Heart right ventricle (tissue), 16 donors: ENCODE measurements at regions not wholly inside any gene's neighbourhood (a gene's known extent, or its start where the extent isn't known, plus 50 kb on each side); places are given as distances from the start of the nearest gene placed in this dataset.

ENCODE experiments used
- ATAC-seq, 8 donors: fragments of 200-7000 bp; cut with Tn5 transposase; one replicate each; pipeline ENCODE4 v1.9.1; 2020; ENCODE audit warnings: mild to moderate bottlenecking in 8 of 8, moderate library complexity in 8 of 8, moderate number of reproducible peaks in 1 of 8
- DNase-seq, 2 donors: peaks; one replicate each; pipeline ENCODE4 v3.0.0-alpha.2; 2020
- H3K27ac ChIP-seq, 10 donors: fragments of 200-600 bp; sonication (generic) in 2 of 10; one replicate each; pipeline versions ENCODE4 v1.5.0 to v1.8.0; 2020 to 2022; ENCODE audit warnings: mild to moderate bottlenecking in 3 of 10
- H3K27me3 ChIP-seq, 7 donors: fragments of 200-600 bp; one replicate each; pipeline ENCODE4 v1.8.0; 2021 to 2022; ENCODE audit warnings: mild to moderate bottlenecking in 2 of 7
- H3K36me3 ChIP-seq, 9 donors: fragments of 200-600 bp; sonication (generic) in 1 of 9; one replicate each; pipeline versions ENCODE4 v1.5.0 to v1.8.0; 2020 to 2022; ENCODE audit warnings: mild to moderate bottlenecking in 2 of 9
- H3K4me1 ChIP-seq, 9 donors: fragments of 200-600 bp; sonication (generic) in 1 of 9; one replicate each; pipeline versions ENCODE4 v1.5.0 to v1.8.0; 2020 to 2022; ENCODE audit warnings: mild to moderate bottlenecking in 4 of 9
- H3K4me3 ChIP-seq, 10 donors: fragments of 200-600 bp; sonication (generic) in 2 of 10; one replicate each; pipeline versions ENCODE4 v1.5.0 to v1.8.0; 2020 to 2022; ENCODE audit warnings: mild to moderate bottlenecking in 7 of 10, moderate library complexity in 2 of 10
- H3K9me3 ChIP-seq, 11 donors: fragments of 200-600 bp in 10 of 11; sonication (generic) in 2 of 11; one replicate each; pipeline versions ENCODE4 v1.5.0 to v1.8.0; 2013 to 2022; ENCODE audit warnings: mild to moderate bottlenecking in 2 of 11, control low read depth in 1 of 11, moderate library complexity in 1 of 11
- WGBS, 2 donors: extraction: QIAGEN DNeasy Blood & Tissue Kit; methylation state at CpG; one replicate each; pipeline ENCODE4 v1.1.7; 2013; ENCODE audit warnings: inconsistent platforms in 1 of 2; 5-methylcytosine and 5-hydroxymethylcytosine counted together
- intact Hi-C, 10 donors: fragments of 100-400 bp; cut with DNase I; formaldehyde crosslinking; loops; one replicate each; pipeline versions ENCODE4 v1.11.1 to v1.14.2; 2022
- TF ChIP-seq, protein P1 (sequence below), 9 donors: fragments of 200-600 bp; sonication (generic) in 2 of 9; IDR thresholded peaks; one replicate each; pipeline versions ENCODE4 v1.5.0 to v1.8.0; 2021 to 2022; ENCODE audit warnings: antibody characterized with exemption in 9 of 9, mild to moderate bottlenecking in 5 of 9, moderate library complexity in 1 of 9
- donor health status: Arrhythmogenic right ventricular cardiomyopathy.
- donor health status: ischemic (EF 13 %, LVEDD 7.1; RV severe dilation, severe dysfunction).
- donor health status: healthy with polysubstance abuse.
- donor health status: DM: no; HTN: yes; CAD: no.
- donor health status: DM: no; HTN: no; CAD: no.
- donor health status: ischemic (EF 25% LVEDD 6.9; RV normal size, moderate dysfunction).
- donor health status: ischemic (EF 25% LVEDD 5.7; RV mildly dilated, moderate dysfunction).
- donor health status: healthy.
- donor health status: DM: yes; HTN: yes; CAD: no.
- donor health status: Ischemic cardiomyopathy.
- donor health status: ischemic (EF 35%, LVEDD 5.7; RV mildly dilated, moderate dysfunction).
- donor health status: nonischemic (EF 11% LVEDD 7.7; RV severe dilation, severe dysfunction).
- donor health status: DM: yes; HTN: yes; CAD: no.
- donor health status: PGD.
- donor health status: ischemic (EF 29% LVEDD 5.4; RV normal size, mild dysfunction).
- donor health status: nonischemic (EF 23%, LVEDD 6.1; RV moderate dilation, normal function).

DNA sequence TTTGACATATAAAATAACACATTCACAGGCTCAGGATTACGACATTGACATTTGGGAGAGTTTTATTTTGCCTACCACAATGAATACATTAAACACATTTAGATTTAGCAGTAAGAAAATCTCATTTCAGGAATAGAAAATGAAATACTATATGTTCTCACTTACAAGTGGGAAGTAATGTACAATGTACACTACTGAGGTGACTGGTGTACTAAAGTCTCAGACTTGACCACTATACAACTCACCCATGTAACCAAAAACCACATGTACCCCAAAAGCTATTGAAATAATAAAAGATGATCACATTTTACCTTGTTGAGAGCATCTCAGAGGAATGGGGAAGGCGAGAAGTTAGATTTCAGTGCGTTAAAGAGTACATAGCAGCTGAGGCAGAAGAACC, 1202.4 kb upstream of the SEMA6A start:
- no peak overlapping the region for H3K27ac ChIP-seq
- H3K4me3 ChIP-seq = no peak overlapping the region
- TF ChIP-seq, protein P1, sequence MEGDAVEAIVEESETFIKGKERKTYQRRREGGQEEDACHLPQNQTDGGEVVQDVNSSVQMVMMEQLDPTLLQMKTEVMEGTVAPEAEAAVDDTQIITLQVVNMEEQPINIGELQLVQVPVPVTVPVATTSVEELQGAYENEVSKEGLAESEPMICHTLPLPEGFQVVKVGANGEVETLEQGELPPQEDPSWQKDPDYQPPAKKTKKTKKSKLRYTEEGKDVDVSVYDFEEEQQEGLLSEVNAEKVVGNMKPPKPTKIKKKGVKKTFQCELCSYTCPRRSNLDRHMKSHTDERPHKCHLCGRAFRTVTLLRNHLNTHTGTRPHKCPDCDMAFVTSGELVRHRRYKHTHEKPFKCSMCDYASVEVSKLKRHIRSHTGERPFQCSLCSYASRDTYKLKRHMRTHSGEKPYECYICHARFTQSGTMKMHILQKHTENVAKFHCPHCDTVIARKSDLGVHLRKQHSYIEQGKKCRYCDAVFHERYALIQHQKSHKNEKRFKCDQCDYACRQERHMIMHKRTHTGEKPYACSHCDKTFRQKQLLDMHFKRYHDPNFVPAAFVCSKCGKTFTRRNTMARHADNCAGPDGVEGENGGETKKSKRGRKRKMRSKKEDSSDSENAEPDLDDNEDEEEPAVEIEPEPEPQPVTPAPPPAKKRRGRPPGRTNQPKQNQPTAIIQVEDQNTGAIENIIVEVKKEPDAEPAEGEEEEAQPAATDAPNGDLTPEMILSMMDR (IDR thresholded peaks at IDR 0.05) = no peak
- H3K9me3 ChIP-seq = peaks cover 0 to 35% (median 0%) of the 10 kb centered on the region in 11 donors
- no peaks in the 10 kb centered on the region for H3K4me1 ChIP-seq
- intact Hi-C loops = no loop called here
- DNase-seq = no peak
- no peak for ATAC-seq
- H3K27me3 ChIP-seq = no peaks in the 10 kb centered on the region
- 89 to 91% methylated on average over 3 of the region's 3 CpGs for WGBS, 2 donors
- H3K36me3 ChIP-seq = no peaks in the 10 kb centered on the region

DNA sequence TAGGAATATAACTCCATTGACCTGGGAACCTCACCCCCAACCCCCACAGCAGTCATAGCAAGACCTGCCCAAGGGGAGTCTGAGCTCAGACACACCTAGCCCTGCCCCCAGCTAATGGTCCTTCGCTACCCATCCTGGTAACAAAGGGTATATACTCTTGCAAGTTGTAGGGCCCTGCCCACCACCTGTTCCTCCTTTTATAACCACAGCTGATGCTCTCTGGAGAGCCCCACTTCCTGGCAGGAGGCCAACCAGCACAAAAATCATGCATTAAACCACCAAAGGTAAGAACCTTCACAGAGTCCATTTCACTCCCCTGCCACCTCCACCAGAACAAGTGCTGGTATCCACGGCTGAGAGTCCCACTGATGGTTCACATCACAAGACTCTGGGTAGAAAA, 1195.3 kb upstream of the SEMA6A start:
- no peak overlapping the region for H3K4me3 ChIP-seq
- H3K36me3 ChIP-seq = no peaks in the 10 kb centered on the region
- DNase-seq = no peak
- 92 to 96% methylated on average over 2 of the region's 2 CpGs for WGBS, 2 donors
- TF ChIP-seq, protein P1 (IDR thresholded peaks at IDR 0.05) = no peak
- H3K27ac ChIP-seq = no peak overlapping the region
- no peaks in the 10 kb centered on the region for H3K4me1 ChIP-seq
- no peak for ATAC-seq
- peaks cover 0 to 34% (median 0%) of the 10 kb centered on the region in 11 donors for H3K9me3 ChIP-seq
- intact Hi-C loops = no loop called here
- no peaks in the 10 kb centered on the region for H3K27me3 ChIP-seq

DNA sequence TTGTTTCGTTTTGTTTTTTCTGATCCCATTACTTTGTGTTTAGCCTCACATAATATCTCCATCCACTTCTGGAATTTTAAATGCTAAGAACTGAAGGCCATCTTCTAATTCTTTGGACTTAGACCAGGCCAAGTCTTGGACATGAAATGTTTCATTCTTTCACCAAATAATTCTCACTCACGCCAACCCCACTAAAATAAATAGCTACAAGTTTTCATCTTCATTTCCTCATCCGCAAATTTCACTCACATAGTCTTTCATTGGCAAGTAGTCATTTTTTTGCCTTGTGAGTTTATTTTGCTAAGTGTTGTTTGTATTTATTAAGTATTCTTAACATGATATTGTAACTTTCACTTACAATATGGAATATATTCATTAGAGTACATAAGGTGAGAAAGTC, 1188.6 kb upstream of the SEMA6A start:
- 92 to 94% methylated on average over 3 of the region's 3 CpGs for WGBS, 2 donors
- Histone ChIP-seq H3K4me1 (no peaks in the 10 kb centered on the region), H3K27ac (no peak overlapping the region), H3K36me3 (no peaks in the 10 kb centered on the region), H3K9me3 (no peaks in the 10 kb centered on the region), H3K27me3 (no peaks in the 10 kb centered on the region), H3K4me3 (no peak overlapping the region)
- ATAC-seq = no peak
- TF ChIP-seq, protein P1 (IDR thresholded peaks at IDR 0.05) = no peak
- DNase-seq = no peak
- intact Hi-C loops = no loop called here

DNA sequence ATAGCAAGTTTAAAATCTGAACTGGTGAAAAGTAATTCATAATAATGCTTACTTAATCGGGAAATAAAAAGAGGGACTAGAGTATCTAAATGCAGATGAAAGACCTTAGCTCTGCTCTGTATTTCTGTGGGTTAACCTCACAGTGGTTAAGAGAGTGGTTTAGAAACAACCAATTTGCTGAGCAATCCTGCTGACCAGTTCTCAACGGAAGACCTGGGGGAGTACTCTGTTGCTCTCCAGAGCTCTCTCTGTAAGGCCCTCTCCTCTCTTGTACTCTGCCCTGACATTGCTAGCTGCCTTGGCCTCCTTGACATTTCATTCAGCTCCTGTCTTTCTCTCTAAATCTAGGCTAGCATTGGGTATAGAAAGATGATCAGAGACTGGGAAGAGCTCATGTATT, 1186.6 kb upstream of the SEMA6A start:
- peak in 2 of 8 donors; percentile 50 to 67 for ATAC-seq
- DNase-seq = no peak
- no peaks in the 10 kb centered on the region for H3K36me3 ChIP-seq
- peaks cover 0 to 4% (median 0%) of the 10 kb centered on the region in 9 donors for H3K4me1 ChIP-seq
- TF ChIP-seq, protein P1 (IDR thresholded peaks at IDR 0.05) = no peak
- H3K4me3 ChIP-seq = peak overlapping the region in 3 of 10 donors; percentile 5 to 30 (median 8)
- 71 to 73% methylated on average over 2 of the region's 2 CpGs for WGBS, 2 donors
- intact Hi-C loops = no loop called here
- peak overlapping the region in 1 of 10 donors; percentile 17 for H3K27ac ChIP-seq
- no peaks in the 10 kb centered on the region for H3K9me3 ChIP-seq
- H3K27me3 ChIP-seq = no peaks in the 10 kb centered on the region
